HEK293T (cell line): ENCODE measurements at regions not wholly inside any gene's neighbourhood (a gene's known extent, or its start where the extent isn't known, plus 50 kb on each side); places are given as distances from the start of the nearest gene placed in this dataset.

Experiments used
- CTCF ChIA-PET: fragments of 350-600 bp; formaldehyde crosslinking; extraction: SDS; loops from one replicate; lab custom pipeline; 2021; ENCODE audit warnings: antibody characterized with exemption, inconsistent platforms; lab: Yijun Ruan, JAX
- POLR2A ChIA-PET: fragments of 350-600 bp; formaldehyde crosslinking; extraction: SDS; loops from one replicate; lab custom pipeline; 2020; ENCODE audit warnings: antibody characterized with exemption, inconsistent platforms; lab: Yijun Ruan, JAX
- DNase-seq: peaks from one replicate; pipeline ENCODE4 v3.0.0; 2012; ENCODE audit warnings: mixed read lengths; ENCODE audit errors: extremely low spot score
- ARNT ChIP-seq: fragments of 450-650 bp; IDR thresholded peaks from 2 replicates; pipeline ENCODE4 v1.6.1; 2017; ENCODE audit warnings: mild to moderate bottlenecking
- BHLHE40 ChIP-seq: fragments of 450-650 bp; IDR thresholded peaks from 2 replicates; pipeline ENCODE4 v1.6.1; 2016; ENCODE audit warnings: mild to moderate bottlenecking, moderate library complexity, borderline replicate concordance
- CTBP1 ChIP-seq: fragments of 450-650 bp; IDR thresholded peaks from 2 replicates; pipeline ENCODE4 v1.6.1; 2016; ENCODE audit warnings: borderline replicate concordance
- ELF4 ChIP-seq: fragments of 450-650 bp; IDR thresholded peaks from 2 replicates; pipeline ENCODE4 v1.6.1; 2017; ENCODE audit warnings: antibody characterized with exemption
- FOXA1 ChIP-seq: fragments of 450-650 bp; IDR thresholded peaks from 2 replicates; pipeline ENCODE4 v1.6.1; 2016; ENCODE audit warnings: mild to moderate bottlenecking
- FOXK2 ChIP-seq: fragments of 450-650 bp; IDR thresholded peaks from 2 replicates; pipeline ENCODE4 v1.6.1; 2016; ENCODE audit warnings: mild to moderate bottlenecking
- FOXM1 ChIP-seq: fragments of 450-650 bp; IDR thresholded peaks from 2 replicates; pipeline ENCODE4 v1.6.1; 2017; ENCODE audit warnings: mild to moderate bottlenecking, borderline replicate concordance
- HDGF ChIP-seq: fragments of 450-650 bp; IDR thresholded peaks from 2 replicates; pipeline ENCODE4 v1.6.1; 2017; ENCODE audit warnings: antibody characterized with exemption, borderline replicate concordance
- L3MBTL2 ChIP-seq: fragments of 450-650 bp; conservative IDR thresholded peaks from 2 replicates; pipeline ENCODE4 v1.6.1; 2016; ENCODE audit warnings: mild to moderate bottlenecking
- LEF1 ChIP-seq: fragments of 450-650 bp; IDR thresholded peaks from 2 replicates; pipeline ENCODE4 v1.6.1; 2017; ENCODE audit warnings: mild to moderate bottlenecking, borderline replicate concordance
- NFRKB ChIP-seq: fragments of 450-650 bp; IDR thresholded peaks from 2 replicates; pipeline ENCODE4 v1.6.1; 2016; ENCODE audit warnings: mild to moderate bottlenecking, moderate library complexity
- SP1 ChIP-seq: fragments of 450-650 bp; IDR thresholded peaks from 2 replicates; pipeline ENCODE4 v1.6.1; 2017
- SUZ12 ChIP-seq: fragments of 450-650 bp; IDR thresholded peaks from 2 replicates; pipeline ENCODE4 v1.6.1; 2016; ENCODE audit warnings: mild to moderate bottlenecking
- TARDBP ChIP-seq: fragments of 450-650 bp; IDR thresholded peaks from 2 replicates; pipeline ENCODE4 v1.6.1; 2016
- ZNF384 ChIP-seq: fragments of 450-650 bp; IDR thresholded peaks from 2 replicates; pipeline ENCODE4 v1.6.1; 2016
- TF ChIP-seq, protein P1 (sequence below): fragments of 450-650 bp; IDR thresholded peaks from 2 replicates; pipeline ENCODE4 v1.6.1; 2016

DNA sequence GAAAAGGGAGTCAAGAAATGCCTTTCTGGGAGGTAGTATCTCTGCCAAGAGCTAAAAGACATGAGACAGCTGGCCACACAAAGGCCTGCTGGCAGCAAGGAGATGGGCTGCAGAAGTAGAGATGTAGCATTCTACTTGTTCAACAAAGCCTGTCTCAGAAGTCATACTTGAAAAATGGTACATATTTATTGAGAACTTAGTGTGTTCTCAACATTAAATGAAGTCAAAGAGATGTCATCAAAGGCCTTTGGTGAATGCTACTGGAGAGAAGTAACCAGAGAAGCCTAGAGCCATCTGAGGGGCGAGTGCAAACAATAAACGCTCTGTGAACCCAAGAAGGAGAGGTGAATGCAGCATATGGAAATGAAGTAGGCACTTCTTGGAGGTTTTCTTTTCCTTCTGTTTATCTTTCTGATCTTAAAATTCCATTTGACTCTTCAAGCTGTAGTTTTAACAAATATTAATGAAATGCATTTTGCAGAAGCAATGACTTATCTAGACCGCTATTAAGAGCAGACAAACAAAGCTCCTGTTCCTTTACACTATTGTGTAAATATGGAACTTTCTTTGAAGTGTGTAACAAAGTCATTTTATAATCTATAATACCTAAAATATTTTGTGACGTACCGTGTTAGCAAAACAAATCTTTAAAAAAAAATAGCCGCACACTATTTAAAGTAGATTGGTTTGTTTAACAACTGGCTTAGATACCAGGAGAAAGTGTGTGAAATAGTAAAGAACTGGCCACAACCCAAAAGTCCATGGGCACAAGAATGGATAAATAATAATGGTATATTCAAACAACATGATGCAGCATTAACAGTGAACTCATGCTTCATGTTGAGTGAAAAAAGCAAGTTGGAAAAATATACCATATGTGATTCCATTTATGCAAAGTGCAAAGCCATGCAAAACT, 70.2 kb downstream of the ZNF608 start:
- DNase-seq: no peak

DNA sequence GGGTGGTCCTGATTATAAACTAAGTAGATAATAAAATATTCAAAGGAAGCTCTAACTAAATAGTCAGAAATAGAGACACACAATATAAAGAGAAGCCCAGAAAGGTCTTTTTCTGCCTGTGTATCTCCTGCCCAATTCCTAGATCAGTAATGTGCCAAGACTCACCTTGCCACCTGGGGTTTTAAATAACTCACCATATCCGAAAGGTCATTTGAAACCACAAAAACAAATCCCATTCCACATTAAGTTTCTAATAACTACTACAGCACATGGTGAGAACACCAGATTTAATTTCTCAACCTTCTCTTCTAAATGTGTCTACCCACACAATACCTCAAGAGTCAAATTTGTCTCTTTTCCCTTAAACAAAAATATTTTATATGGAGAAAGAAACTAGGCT, 75.2 kb downstream of the ZNF608 start:
- TF ChIP-seq CTBP1: no peak
- no peak for TF ChIP-seq SUZ12
- TF ChIP-seq LEF1: no peak
- no peak for TF ChIP-seq L3MBTL2
- no peak for TF ChIP-seq ELF4
- no peak for TF ChIP-seq FOXK2
- no peak for TF ChIP-seq FOXA1
- no peak for TF ChIP-seq ZNF384
- TF ChIP-seq, protein P1, sequence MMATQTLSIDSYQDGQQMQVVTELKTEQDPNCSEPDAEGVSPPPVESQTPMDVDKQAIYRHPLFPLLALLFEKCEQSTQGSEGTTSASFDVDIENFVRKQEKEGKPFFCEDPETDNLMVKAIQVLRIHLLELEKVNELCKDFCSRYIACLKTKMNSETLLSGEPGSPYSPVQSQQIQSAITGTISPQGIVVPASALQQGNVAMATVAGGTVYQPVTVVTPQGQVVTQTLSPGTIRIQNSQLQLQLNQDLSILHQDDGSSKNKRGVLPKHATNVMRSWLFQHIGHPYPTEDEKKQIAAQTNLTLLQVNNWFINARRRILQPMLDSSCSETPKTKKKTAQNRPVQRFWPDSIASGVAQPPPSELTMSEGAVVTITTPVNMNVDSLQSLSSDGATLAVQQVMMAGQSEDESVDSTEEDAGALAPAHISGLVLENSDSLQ: no peak
- no peak for TF ChIP-seq BHLHE40
- TF ChIP-seq NFRKB: no peak
- TF ChIP-seq ARNT: no peak
- no peak for TF ChIP-seq HDGF
- no peak for TF ChIP-seq SP1
- ChIA-PET POLR2A (interaction anchor here (1.0 to 2.2 kb wide), 4 partner anchors 8 to 77 kb away, joined by 3 to 7 read pairs (median 4); no protein-coding TSS in a partner anchor), CTCF (interaction anchor here (1.2 to 1.7 kb wide), 2 partner anchors 9 to 11 kb away, joined by 3 read pairs; no protein-coding TSS in a partner anchor)
- DNase-seq: no peak

More for the DNA sequence above, 70.2 kb downstream of the ZNF608 start:
- TF ChIP-seq ELF4 (no peak), ZNF384 (no peak), TARDBP (no peak), SUZ12 (no peak), BHLHE40 (no peak), LEF1 (no peak), L3MBTL2 (no peak), ARNT (no peak), NFRKB (no peak), SP1 (no peak), CTBP1 (no peak), HDGF (no peak), FOXA1 (no peak), FOXK2 (no peak), FOXM1 (no peak)
- TF ChIP-seq, protein P1: no peak
- CTCF ChIA-PET: interaction anchor here (0.5 kb wide), 1 partner anchor 17 kb away, joined by 4 read pairs; no protein-coding TSS in a partner anchor
- POLR2A ChIA-PET: interaction anchor here (0.8 kb wide), 1 partner anchor 8 kb away, joined by 3 read pairs; no protein-coding TSS in a partner anchor

DNA sequence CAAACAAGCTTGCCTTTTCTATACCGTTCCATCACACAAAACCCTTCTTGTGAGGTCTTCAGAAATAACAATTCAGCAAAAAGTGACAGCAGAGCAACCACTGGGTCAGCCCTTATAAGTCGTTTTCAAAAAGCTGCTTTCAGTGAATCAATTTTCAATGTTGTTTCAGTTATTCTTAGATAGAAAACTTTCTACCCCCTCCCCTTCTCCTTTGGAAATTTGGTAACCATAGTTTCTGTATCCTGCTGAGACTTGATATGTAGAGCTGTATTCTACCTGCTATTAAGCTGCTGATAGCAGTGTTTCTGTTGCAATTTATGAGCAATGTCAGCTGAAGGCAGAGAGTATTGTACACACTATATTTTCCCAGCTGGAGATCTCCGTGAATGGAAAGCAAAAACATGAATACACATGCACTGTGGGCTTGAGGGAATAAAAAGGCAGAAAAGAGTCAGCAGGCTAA, 75.7 kb downstream of the ZNF608 start:
- POLR2A ChIA-PET: interaction anchor here (1.0 to 2.2 kb wide), 3 partner anchors 9 to 78 kb away, joined by 3 to 7 read pairs (median 6); no protein-coding TSS in a partner anchor
- DNase-seq: peak; percentile 46
- CTCF ChIA-PET: interaction anchor here (1.2 to 1.7 kb wide), 2 partner anchors 9 to 11 kb away, joined by 3 read pairs; no protein-coding TSS in a partner anchor
- 0 out of 2 replicates have a peak, but pooled peaks have one; percentile 65 for TF ChIP-seq FOXK2
- TF ChIP-seq, protein P1: peak; percentile 91
- peak; percentile 48; the same call in 1 of the 2 replicates for TF ChIP-seq FOXA1
- no peak for TF ChIP-seq TARDBP
- TF ChIP-seq SP1: no peak
- peak; percentile 84 for TF ChIP-seq ARNT
- TF ChIP-seq CTBP1: peak; percentile 94

DNA sequence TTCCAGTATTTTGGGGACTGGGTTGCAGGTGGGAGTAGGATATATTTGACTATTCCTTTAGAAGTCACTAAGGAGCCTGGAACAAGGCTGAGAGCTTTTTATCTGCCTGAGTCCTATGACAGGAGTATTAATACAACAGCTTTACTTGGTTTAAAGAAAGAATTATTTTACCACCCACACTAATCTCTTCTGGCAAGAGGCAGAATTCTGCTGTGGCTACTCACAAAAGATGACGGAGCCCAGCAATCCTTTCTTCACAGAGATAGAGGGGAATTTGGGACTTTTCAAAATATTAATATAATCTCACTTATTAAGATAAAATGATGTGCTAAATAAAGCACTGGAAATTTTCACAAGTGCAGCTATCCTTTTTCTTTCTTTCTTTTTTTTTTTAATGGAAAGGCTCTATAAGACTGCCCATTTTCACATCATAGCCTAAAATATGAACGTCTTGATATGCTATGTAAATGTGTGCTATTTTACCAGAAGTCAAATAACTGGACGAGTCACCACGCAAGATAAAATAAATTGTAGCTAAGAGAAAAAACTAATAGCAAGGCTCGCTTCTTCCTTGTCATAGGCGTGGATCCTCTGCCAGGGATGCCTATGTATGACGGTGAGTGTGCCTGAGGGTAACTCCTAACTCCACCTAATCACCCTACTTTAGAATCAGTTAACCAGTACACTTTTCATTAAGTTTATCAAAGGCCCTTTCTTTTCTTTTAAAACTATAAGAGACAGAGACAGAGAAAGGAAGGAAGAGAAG, 76.3 kb downstream of the ZNF608 start:
- no peak for DNase-seq
- TF ChIP-seq TARDBP: no peak
- no peak for TF ChIP-seq HDGF
- TF ChIP-seq FOXA1: no peak
- POLR2A ChIA-PET: interaction anchor here (1.0 to 2.2 kb wide), 3 partner anchors 8 to 78 kb away, joined by 3 to 7 read pairs (median 6); no protein-coding TSS in a partner anchor
- CTCF ChIA-PET: interaction anchor here (0.7 to 1.7 kb wide), 3 partner anchors 10 to 13 kb away, joined by 3 to 4 read pairs (median 3); no protein-coding TSS in a partner anchor

DNA sequence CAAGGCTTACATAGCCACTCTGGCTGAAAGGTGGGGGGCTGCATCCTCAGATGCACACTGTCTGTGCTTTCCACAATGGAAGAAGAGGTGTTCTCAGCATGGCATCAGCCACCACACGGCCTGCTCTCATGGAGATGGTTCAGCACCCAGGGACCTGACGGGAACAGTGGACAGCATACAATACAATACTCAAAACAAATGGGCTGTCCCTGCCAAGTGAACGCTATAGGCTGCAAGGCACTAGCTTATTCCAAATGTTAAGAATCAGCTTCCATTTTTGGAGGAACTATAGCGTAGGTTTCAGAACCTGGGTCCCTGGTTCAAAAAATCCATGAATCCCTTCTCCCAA, 77.2 kb downstream of the ZNF608 start:
- TF ChIP-seq ARNT (no peak), FOXK2 (no peak), FOXM1 (no peak)
- ChIA-PET POLR2A (interaction anchor here (2.2 kb wide), 1 partner anchor 10 kb away, joined by 7 read pairs; no protein-coding TSS in a partner anchor), CTCF (no interaction called here)
- no peak for DNase-seq
